Duodenal mucosa (tissue), 2 donors: ENCODE measurements at regions not wholly inside any gene's neighbourhood (a gene's known extent, or its start where the extent isn't known, plus 50 kb on each side); places are given as distances from the start of the nearest gene placed in this dataset.

ENCODE experiments used
- H3K27ac ChIP-seq: one replicate; pipeline ENCODE4 v1.7.0; 2013; ENCODE audit warnings: low read depth, low read length
- H3K27me3 ChIP-seq, 2 donors: one replicate each; pipeline ENCODE4 v1.7.0; 2013; ENCODE audit warnings: low read length in 2 of 2, control low read depth in 1 of 2; ENCODE audit not compliant: insufficient read depth in 2 of 2, control insufficient read depth in 1 of 2
- H3K36me3 ChIP-seq, 2 donors: one replicate each; pipeline ENCODE4 v1.7.0; 2013; ENCODE audit warnings: low read length in 2 of 2, control low read depth in 1 of 2; ENCODE audit not compliant: insufficient read depth in 2 of 2, control insufficient read depth in 1 of 2
- H3K4me1 ChIP-seq, 2 donors: one replicate each; pipeline ENCODE4 v1.7.0; 2013; ENCODE audit warnings: low read length in 2 of 2, control low read depth in 1 of 2; ENCODE audit not compliant: insufficient read depth in 2 of 2, control insufficient read depth in 1 of 2
- H3K4me3 ChIP-seq, 2 donors: one replicate each; pipeline ENCODE4 v1.7.0; 2013; ENCODE audit warnings: low read length in 2 of 2, low read depth in 1 of 2
- H3K9ac ChIP-seq, 2 donors: one replicate each; pipeline ENCODE4 v1.7.0; 2013; ENCODE audit warnings: low read length in 2 of 2, low read depth in 1 of 2
- H3K9me3 ChIP-seq, 2 donors: one replicate each; pipeline ENCODE4 v1.7.0; 2013; ENCODE audit warnings: low read length in 2 of 2, control low read depth in 1 of 2; ENCODE audit not compliant: control insufficient read depth in 1 of 2

- Histone ChIP-seq H3K4me3 (no peak overlapping the region), H3K9ac (no peak overlapping the region), H3K9me3 (no peaks in the 10 kb centered on the region), H3K4me1 (no peaks in the 10 kb centered on the region), H3K27ac (no peak overlapping the region), H3K36me3 (no peaks in the 10 kb centered on the region), H3K27me3 (no peaks in the 10 kb centered on the region)
Measured at GRCh38 chr7:106415433-106415832, 130.7 kb upstream of the NAMPT start.

- no peaks in the 10 kb centered on the region for H3K4me1 ChIP-seq
Measured at GRCh38 chr7:106413446-106413845, 128.7 kb upstream of the NAMPT start.

GRCh38 chr7:106405697-106406141 lies 120.9 kb upstream of the NAMPT start:
- Histone ChIP-seq H3K4me1 (peaks cover 5 to 16% of the 10 kb centered on the region in 2 donors), H3K27ac (no peak overlapping the region), H3K36me3 (no peaks in the 10 kb centered on the region), H3K9me3 (no peaks in the 10 kb centered on the region), H3K9ac (no peak overlapping the region), H3K27me3 (no peaks in the 10 kb centered on the region), H3K4me3 (no peak overlapping the region)

More at GRCh38 chr7:106413446-106413845, 128.7 kb upstream of the NAMPT start:
- H3K9me3 ChIP-seq, result no peaks in the 10 kb centered on the region
- H3K27ac ChIP-seq, result no peak overlapping the region
- H3K27me3 ChIP-seq, result no peaks in the 10 kb centered on the region
- no peak overlapping the region for H3K4me3 ChIP-seq
- H3K36me3 ChIP-seq, result no peaks in the 10 kb centered on the region
- H3K9ac ChIP-seq, result no peak overlapping the region

GRCh38 chr7:106402898-106403297 lies 118.1 kb upstream of the NAMPT start:
- Histone ChIP-seq H3K4me1 (peaks cover 5 to 16% of the 10 kb centered on the region in 2 donors), H3K9ac (no peak overlapping the region), H3K36me3 (no peaks in the 10 kb centered on the region), H3K4me3 (no peak overlapping the region), H3K27me3 (no peaks in the 10 kb centered on the region), H3K27ac (no peak overlapping the region), H3K9me3 (no peaks in the 10 kb centered on the region)

- no peak overlapping the region for H3K27ac ChIP-seq
Measured at GRCh38 chr7:106400923-106401322, 116.1 kb upstream of the NAMPT start.

GRCh38 chr7:106398786-106399185 lies 114.0 kb upstream of the NAMPT start:
- Histone ChIP-seq H3K27ac (no peak overlapping the region), H3K4me1 (no peaks in the 10 kb centered on the region), H3K27me3 (no peaks in the 10 kb centered on the region), H3K9me3 (no peaks in the 10 kb centered on the region), H3K36me3 (no peaks in the 10 kb centered on the region), H3K4me3 (no peak overlapping the region), H3K9ac (no peak overlapping the region)

More at GRCh38 chr7:106400923-106401322, 116.1 kb upstream of the NAMPT start:
- H3K4me1 ChIP-seq, result peaks cover 5 to 9% of the 10 kb centered on the region in 2 donors
- no peak overlapping the region for H3K9ac ChIP-seq
- no peaks in the 10 kb centered on the region for H3K36me3 ChIP-seq
- no peaks in the 10 kb centered on the region for H3K9me3 ChIP-seq
- H3K27me3 ChIP-seq, result no peaks in the 10 kb centered on the region
- H3K4me3 ChIP-seq, result no peak overlapping the region

GRCh38 chr7:106397994-106398393 lies 113.2 kb upstream of the NAMPT start:
- Histone ChIP-seq H3K4me1 (no peaks in the 10 kb centered on the region), H3K4me3 (no peak overlapping the region), H3K27me3 (no peaks in the 10 kb centered on the region), H3K9me3 (no peaks in the 10 kb centered on the region), H3K27ac (no peak overlapping the region), H3K36me3 (no peaks in the 10 kb centered on the region), H3K9ac (no peak overlapping the region)

- Histone ChIP-seq H3K27ac (no peak overlapping the region), H3K36me3 (no peaks in the 10 kb centered on the region), H3K4me3 (no peak overlapping the region), H3K27me3 (no peaks in the 10 kb centered on the region), H3K9ac (no peak overlapping the region), H3K9me3 (no peaks in the 10 kb centered on the region), H3K4me1 (no peaks in the 10 kb centered on the region)
Measured at GRCh38 chr7:106394526-106394925, 109.7 kb upstream of the NAMPT start.

- no peaks in the 10 kb centered on the region for H3K27me3 ChIP-seq
- H3K27ac ChIP-seq, result no peak overlapping the region
- H3K4me3 ChIP-seq, result no peak overlapping the region
- no peaks in the 10 kb centered on the region for H3K36me3 ChIP-seq
- no peak overlapping the region for H3K9ac ChIP-seq
- no peaks in the 10 kb centered on the region for H3K9me3 ChIP-seq
- H3K4me1 ChIP-seq, result no peaks in the 10 kb centered on the region
Measured at GRCh38 chr7:106393564-106394251, 108.9 kb upstream of the NAMPT start.

- Histone ChIP-seq H3K9me3 (no peaks in the 10 kb centered on the region), H3K36me3 (no peaks in the 10 kb centered on the region), H3K4me1 (no peaks in the 10 kb centered on the region), H3K9ac (no peak overlapping the region), H3K27ac (no peak overlapping the region), H3K27me3 (no peaks in the 10 kb centered on the region), H3K4me3 (no peak overlapping the region)
Measured at GRCh38 chr7:106392590-106392989, 107.8 kb upstream of the NAMPT start.
